ENCODE measurements at regions not wholly inside any gene's neighbourhood (a gene's known extent, or its start where the extent isn't known, plus 50 kb on each side); places are given as distances from the start of the nearest gene placed in this dataset.

DNA sequence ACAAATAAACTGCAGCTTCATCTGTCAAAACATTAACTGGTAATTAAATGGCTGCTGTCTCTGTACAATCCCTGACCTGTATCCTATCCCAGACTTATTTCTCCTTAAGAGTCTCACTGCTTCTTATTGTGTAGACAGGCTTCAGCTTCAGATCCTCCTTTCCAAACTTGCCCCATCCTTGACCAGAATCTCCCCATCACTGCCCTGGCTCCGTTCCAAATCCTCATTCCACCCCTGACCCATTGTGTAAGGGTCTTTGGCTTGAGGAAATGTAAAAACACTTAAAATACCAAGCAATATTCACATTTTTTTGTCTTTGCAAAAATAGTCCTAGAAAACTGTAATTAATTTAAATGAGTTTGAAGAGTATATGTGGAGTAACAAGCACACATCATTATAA is 152.6 kb upstream of the VEGFC start:
- TF ChIP-seq, protein P1, sequence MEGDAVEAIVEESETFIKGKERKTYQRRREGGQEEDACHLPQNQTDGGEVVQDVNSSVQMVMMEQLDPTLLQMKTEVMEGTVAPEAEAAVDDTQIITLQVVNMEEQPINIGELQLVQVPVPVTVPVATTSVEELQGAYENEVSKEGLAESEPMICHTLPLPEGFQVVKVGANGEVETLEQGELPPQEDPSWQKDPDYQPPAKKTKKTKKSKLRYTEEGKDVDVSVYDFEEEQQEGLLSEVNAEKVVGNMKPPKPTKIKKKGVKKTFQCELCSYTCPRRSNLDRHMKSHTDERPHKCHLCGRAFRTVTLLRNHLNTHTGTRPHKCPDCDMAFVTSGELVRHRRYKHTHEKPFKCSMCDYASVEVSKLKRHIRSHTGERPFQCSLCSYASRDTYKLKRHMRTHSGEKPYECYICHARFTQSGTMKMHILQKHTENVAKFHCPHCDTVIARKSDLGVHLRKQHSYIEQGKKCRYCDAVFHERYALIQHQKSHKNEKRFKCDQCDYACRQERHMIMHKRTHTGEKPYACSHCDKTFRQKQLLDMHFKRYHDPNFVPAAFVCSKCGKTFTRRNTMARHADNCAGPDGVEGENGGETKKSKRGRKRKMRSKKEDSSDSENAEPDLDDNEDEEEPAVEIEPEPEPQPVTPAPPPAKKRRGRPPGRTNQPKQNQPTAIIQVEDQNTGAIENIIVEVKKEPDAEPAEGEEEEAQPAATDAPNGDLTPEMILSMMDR (conservative IDR thresholded peaks at IDR 0.05 in 1 of 2, IDR thresholded peaks at IDR 0.05 in 1 of 2; ENCODE audit: extremely low read depth in 1 of 2, insufficient read depth in 1 of 2, low read depth in 1 of 2, low read length in 2 of 2): no peak
- no peak for TF ChIP-seq EZH2 (IDR thresholded peaks at IDR 0.05; ENCODE audit: borderline replicate concordance, low read length)

All from mammary epithelial cell (primary cell).